CD4-positive, alpha-beta T cell (primary cell): ENCODE measurements at regions not wholly inside any gene's neighbourhood (a gene's known extent, or its start where the extent isn't known, plus 50 kb on each side); places are given as distances from the start of the nearest gene placed in this dataset.

ENCODE experiments used
- ATAC-seq: fragments of 200-7000 bp; cut with Tn5 transposase; one replicate; pipeline ENCODE4 v1.10.0; 2022; ENCODE audit warnings: mild to moderate bottlenecking; ENCODE audit not compliant: poor library complexity
- CTCF ChIA-PET: fragments of 350-600 bp; sonication (Branson Sonifier 250); formaldehyde crosslinking; loops from one replicate; lab custom pipeline; 2021; ENCODE audit warnings: antibody characterized with exemption, inconsistent platforms; lab: Charles Lee
- POLR2A ChIA-PET: fragments of 350-600 bp; sonication (Branson Sonifier 250); formaldehyde crosslinking; loops from one replicate; lab custom pipeline; 2021; ENCODE audit warnings: antibody characterized with exemption, inconsistent platforms; lab: Charles Lee
- DNase-seq, 14 experiments: peaks; one replicate each; pipeline ENCODE4 v3.0.0-alpha.2; 2013 to 2020; ENCODE audit warnings: mixed read lengths in 2 of 14
- H3K27ac ChIP-seq, 2 donors: one replicate each; pipeline versions ENCODE4 v1.5.1 to v1.7.0; 2013; ENCODE audit warnings: low read length in 2 of 2, low read depth in 1 of 2, mild to moderate bottlenecking in 1 of 2
- H3K27me3 ChIP-seq, 2 experiments: 1 replicate in 1 of 2; 2 replicates in 1 of 2; pipeline versions ENCODE4 v1.6.1 to v1.7.0; 2013; ENCODE audit warnings: low read length in 2 of 2, control low read depth in 1 of 2, mild to moderate bottlenecking in 1 of 2, moderate library complexity in 1 of 2; ENCODE audit not compliant: insufficient read depth in 2 of 2, control insufficient read depth in 1 of 2
- H3K36me3 ChIP-seq: one replicate; pipeline ENCODE4 v1.6.1; 2013; ENCODE audit warnings: low read length, control low read depth; ENCODE audit not compliant: insufficient read depth
- H3K4me1 ChIP-seq: one replicate; pipeline ENCODE4 v1.6.1; 2013; ENCODE audit warnings: low read length, control low read depth; ENCODE audit not compliant: insufficient read depth
- H3K4me3 ChIP-seq: one replicate; pipeline ENCODE4 v1.5.1; 2013; ENCODE audit warnings: mild to moderate bottlenecking, low read length, moderate library complexity
- H3K9me3 ChIP-seq, 2 experiments: 1 replicate in 1 of 2; 2 replicates in 1 of 2; pipeline versions ENCODE4 v1.6.1 to v1.7.0; 2013; ENCODE audit warnings: low read length in 2 of 2, mild to moderate bottlenecking in 2 of 2, control low read depth in 1 of 2, moderate library complexity in 1 of 2; ENCODE audit not compliant: control insufficient read depth in 1 of 2, insufficient read depth in 1 of 2
- H3K27ac Mint-ChIP-seq: one replicate; pipeline ENCODE4 v1.8.0; 2020; ENCODE audit warnings: mixed read lengths
- H3K27me3 Mint-ChIP-seq: one replicate; pipeline ENCODE4 v1.8.0; 2021; ENCODE audit warnings: mixed read lengths
- H3K36me3 Mint-ChIP-seq: one replicate; pipeline ENCODE4 v1.8.0; 2021; ENCODE audit warnings: low read depth, mixed read lengths
- H3K4me1 Mint-ChIP-seq: one replicate; pipeline ENCODE4 v1.8.0; 2021; ENCODE audit warnings: low read depth, mixed read lengths
- H3K4me3 Mint-ChIP-seq: one replicate; pipeline ENCODE4 v1.8.0; 2020; ENCODE audit warnings: mild to moderate bottlenecking, mixed read lengths
- H3K9me3 Mint-ChIP-seq: one replicate; pipeline ENCODE4 v1.8.0; 2020; ENCODE audit warnings: mixed read lengths
- CTCF ChIP-seq: fragments of 200-600 bp; IDR thresholded peaks from one replicate; pipeline ENCODE4 v1.8.0; 2022; ENCODE audit warnings: antibody characterized with exemption, mild to moderate bottlenecking
- intact Hi-C, 2 experiments: fragments of 100-400 bp; cut with DNase I in 1 of 2; cut with micrococcal nuclease in 1 of 2; formaldehyde crosslinking; loops; one replicate each; pipeline versions ENCODE4 v1.15.1 to v1.9.0; 2023 to 2025; cut with DNase I, micrococcal nuclease

GRCh38 chr13:44236370-44236769, 137.3 kb upstream of the SERP2 start:
- ChIA-PET CTCF (interaction anchor here (1.0 kb wide), 1 partner anchor 12 kb away, joined by 3 read pairs; no protein-coding TSS in a partner anchor), POLR2A (no interaction called here)
- intact Hi-C loops: no loop called here
- Mint-ChIP-seq H3K36me3 (no peaks in the 10 kb centered on the region), H3K9me3 (no peaks in the 10 kb centered on the region), H3K4me3 (no peak overlapping the region), H3K4me1 (no peaks in the 10 kb centered on the region), H3K27me3 (peaks cover 11% of the 10 kb centered on the region), H3K27ac (no peak overlapping the region)
- ATAC-seq (no peak), DNase-seq (no peak)
- TF ChIP-seq CTCF: no peak
- H3K9me3 ChIP-seq: no peaks in the 10 kb centered on the region
- H3K4me3 ChIP-seq: no peak overlapping the region
- no peaks in the 10 kb centered on the region for H3K36me3 ChIP-seq
- H3K27ac ChIP-seq: no peak overlapping the region
- peaks cover 0 to 5% of the 10 kb centered on the region in 2 experiments for H3K27me3 ChIP-seq
- H3K4me1 ChIP-seq: no peaks in the 10 kb centered on the region

- H3K4me1 Mint-ChIP-seq: no peaks in the 10 kb centered on the region
- Histone ChIP-seq H3K27ac (no peak overlapping the region), H3K9me3 (no peaks in the 10 kb centered on the region), H3K36me3 (no peaks in the 10 kb centered on the region), H3K4me3 (no peak overlapping the region), H3K27me3 (peaks cover 0 to 5% of the 10 kb centered on the region in 2 experiments), H3K4me1 (no peaks in the 10 kb centered on the region)
- ChIA-PET POLR2A (no interaction called here), CTCF (interaction anchor here (1.0 kb wide), 1 partner anchor 12 kb away, joined by 3 read pairs; no protein-coding TSS in a partner anchor)
- peaks cover 11% of the 10 kb centered on the region for H3K27me3 Mint-ChIP-seq
- no peak overlapping the region for H3K4me3 Mint-ChIP-seq
- intact Hi-C loops: no loop called here
- no peak for TF ChIP-seq CTCF
- no peak for ATAC-seq
- no peaks in the 10 kb centered on the region for H3K36me3 Mint-ChIP-seq
- DNase-seq: peak in 1 of 14 experiments; percentile 14
- H3K9me3 Mint-ChIP-seq: no peaks in the 10 kb centered on the region
- H3K27ac Mint-ChIP-seq: no peak overlapping the region
Observed at GRCh38 chr13:44236801-44237207, 136.8 kb upstream of the SERP2 start.

- H3K9me3 ChIP-seq: no peaks in the 10 kb centered on the region
- no peaks in the 10 kb centered on the region for H3K36me3 Mint-ChIP-seq
- H3K4me3 Mint-ChIP-seq: no peak overlapping the region
- DNase-seq (peak in 2 of 14 experiments; percentile 49 to 66), ATAC-seq (peak; percentile 26)
- no peaks in the 10 kb centered on the region for H3K9me3 Mint-ChIP-seq
- peaks cover 0 to 5% of the 10 kb centered on the region in 2 experiments for H3K27me3 ChIP-seq
- H3K4me3 ChIP-seq: no peak overlapping the region
- peaks cover 11% of the 10 kb centered on the region for H3K27me3 Mint-ChIP-seq
- no peaks in the 10 kb centered on the region for H3K4me1 ChIP-seq
- CTCF ChIA-PET: interaction anchor here (0.7 to 1.0 kb wide), 2 partner anchors 11 to 14 kb away, joined by 3 read pairs; no protein-coding TSS in a partner anchor
- no peaks in the 10 kb centered on the region for H3K36me3 ChIP-seq
- POLR2A ChIA-PET: no interaction called here
- intact Hi-C loops: no loop called here
- no peak for TF ChIP-seq CTCF
- no peak overlapping the region for H3K27ac Mint-ChIP-seq
- H3K27ac ChIP-seq: no peak overlapping the region
- H3K4me1 Mint-ChIP-seq: no peaks in the 10 kb centered on the region
Observed at GRCh38 chr13:44237276-44237767, 136.3 kb upstream of the SERP2 start.
